GM21717 (cell line): ENCODE measurements at regions not wholly inside any gene's neighbourhood (a gene's known extent, or its start where the extent isn't known, plus 50 kb on each side); places are given as distances from the start of the nearest gene placed in this dataset.
"Not testable (repeated sequence)": the region's sequence is repeated elsewhere in the genome, so short reads cannot be mapped to it uniquely, and the experiment has no call there.

Experiments used
- ATAC-seq: cut with Tn5 transposase; IDR thresholded peaks from one replicate; pipeline ENCODE4 v1.9.1; 2021; ENCODE audit warnings: mild to moderate bottlenecking, moderate library complexity; ENCODE audit not compliant: unreplicated experiment

GRCh38 chr5:39720136-39720535 is 295.4 kb upstream of the DAB2 start:
- no peak for ATAC-seq

- ATAC-seq: no peak
Observed at GRCh38 chr5:39717176-39717897, 292.6 kb upstream of the DAB2 start.

GRCh38 chr5:39716532-39717028 is 291.8 kb upstream of the DAB2 start:
- ATAC-seq: no peak

GRCh38 chr5:39714036-39714698 is 289.4 kb upstream of the DAB2 start:
- no peak for ATAC-seq

DNA sequence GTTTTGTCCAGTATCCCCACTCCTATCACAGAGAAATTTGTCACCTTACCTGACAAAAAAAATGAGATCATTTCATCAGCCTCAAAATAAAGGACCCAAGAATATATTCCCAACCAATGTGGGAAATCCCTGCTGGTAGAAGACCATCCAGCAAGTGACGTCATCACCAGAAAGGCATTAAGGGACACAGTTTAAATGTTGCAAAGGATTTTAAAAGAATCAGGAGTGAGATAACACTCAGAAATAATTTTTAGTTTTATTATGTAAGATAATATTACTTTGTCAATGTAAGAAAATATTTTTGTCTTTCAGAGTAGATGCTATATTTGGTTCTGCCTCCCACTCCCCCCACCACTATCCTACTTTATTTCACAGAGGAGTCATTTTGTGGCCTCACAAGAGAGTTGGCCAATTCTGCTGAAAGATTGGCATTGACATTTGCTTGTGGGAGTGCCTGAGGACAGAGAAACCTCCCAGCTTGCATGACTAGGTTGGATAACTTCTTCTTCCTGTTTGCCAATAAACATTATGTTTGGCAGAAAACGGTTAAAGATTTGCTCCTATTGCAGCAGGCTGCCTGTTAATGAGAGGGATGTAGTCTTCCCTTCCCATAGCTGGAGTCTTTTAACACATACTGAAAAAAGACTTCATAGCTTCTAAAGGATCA is 288.6 kb upstream of the DAB2 start:
- no peak for ATAC-seq

GRCh38 chr5:39712316-39713249 is 287.8 kb upstream of the DAB2 start:
- ATAC-seq: no peak

GRCh38 chr5:39711821-39712220 is 287.0 kb upstream of the DAB2 start:
- no peak for ATAC-seq

GRCh38 chr5:39709032-39709431 is 284.3 kb upstream of the DAB2 start:
- no peak for ATAC-seq

GRCh38 chr5:39702928-39703327 is 278.1 kb upstream of the DAB2 start:
- ATAC-seq: no peak

DNA sequence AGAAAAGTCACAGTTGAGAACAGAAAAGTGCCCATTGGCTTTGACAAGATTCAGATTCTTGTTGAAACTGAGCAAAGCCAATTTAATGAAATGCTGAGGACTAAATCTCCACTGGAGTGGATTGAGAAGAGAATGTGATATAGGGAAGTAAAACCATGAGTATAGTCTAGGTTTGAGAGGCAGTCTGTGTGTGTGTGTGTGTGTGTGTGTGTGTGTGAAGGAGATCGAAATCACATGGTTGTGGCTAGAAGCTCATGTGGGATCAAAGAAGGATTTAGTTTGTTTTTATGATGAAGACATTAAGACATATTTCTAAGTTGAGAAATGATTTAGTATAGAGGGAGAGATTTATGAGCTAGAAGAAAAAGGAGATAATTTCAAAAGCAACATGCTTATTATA is 275.7 kb upstream of the DAB2 start:
- no peak for ATAC-seq

- no peak for ATAC-seq
Observed at GRCh38 chr5:39698838-39699560, 274.2 kb upstream of the DAB2 start.

GRCh38 chr5:39697881-39698280 is 273.1 kb upstream of the DAB2 start:
- no peak for ATAC-seq

- no peak for ATAC-seq
Observed at GRCh38 chr5:39696672-39697398, 272.1 kb upstream of the DAB2 start.

GRCh38 chr5:39691993-39692392 is 267.2 kb upstream of the DAB2 start:
- ATAC-seq: no peak

GRCh38 chr5:39691136-39691535 is 266.4 kb upstream of the DAB2 start:
- ATAC-seq: no peak

DNA sequence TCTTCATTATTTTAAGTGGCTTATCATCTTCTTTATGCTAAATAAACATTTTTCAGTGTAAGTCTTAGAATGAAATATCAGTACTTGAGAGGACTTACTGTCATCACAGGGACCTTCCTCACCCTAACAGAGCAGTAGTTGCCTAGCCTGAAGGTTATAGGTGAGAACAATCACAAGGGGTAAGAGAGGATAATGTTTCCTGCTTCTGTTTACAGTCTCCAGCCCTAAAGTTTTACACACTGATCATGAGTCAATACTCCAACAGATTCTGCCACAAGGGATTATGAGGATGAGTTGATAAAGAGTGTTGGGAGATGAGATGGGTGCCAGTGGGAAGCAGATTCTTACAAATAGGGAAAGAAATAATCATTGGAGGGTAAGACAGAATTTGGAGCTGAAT is 265.1 kb upstream of the DAB2 start:
- no peak for ATAC-seq

- not testable (repeated sequence) for ATAC-seq
Observed at GRCh38 chr5:39687924-39688323, 263.1 kb upstream of the DAB2 start.

DNA sequence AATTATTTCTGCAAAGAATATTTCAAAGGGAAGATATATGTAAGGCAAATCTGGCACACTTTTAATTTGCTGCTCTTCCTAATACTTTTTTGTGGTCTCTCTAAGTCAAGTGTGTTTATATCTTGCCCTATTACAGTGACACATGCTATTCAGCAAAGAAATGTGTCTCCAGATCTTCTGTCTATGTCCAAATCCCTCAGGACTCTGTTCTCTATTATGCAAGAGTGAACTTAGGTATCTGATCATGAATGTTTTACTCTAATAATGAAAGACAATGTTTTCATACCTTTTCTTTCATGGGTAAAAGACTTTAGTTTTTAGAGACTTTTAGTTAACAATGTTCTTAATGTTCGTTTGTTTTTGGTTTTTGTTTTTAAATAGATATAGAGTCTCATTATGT is 255.4 kb upstream of the DAB2 start:
- ATAC-seq: no peak

- no peak for ATAC-seq
Observed at GRCh38 chr5:39678534-39678933, 253.8 kb upstream of the DAB2 start.

- no peak for ATAC-seq
Observed at GRCh38 chr5:39675676-39676075, 250.9 kb upstream of the DAB2 start.
